ENCODE measurements at regions not wholly inside any gene's neighbourhood (a gene's known extent, or its start where the extent isn't known, plus 50 kb on each side); places are given as distances from the start of the nearest gene placed in this dataset.
"Not testable (repeated sequence)": the region's sequence is repeated elsewhere in the genome, so short reads cannot be mapped to it uniquely, and the experiment has no call there.

- FAIRE-seq: peak; percentile 63
- DNase-seq (ENCODE audit: extremely low spot score, insufficient read length, low read depth): no peak
These were observed 168.1 kb upstream of the DAAM1 start for GRCh38 chr14:59020382-59020781.

GRCh38 chr14:59022144-59022543 is 166.3 kb upstream of the DAAM1 start:
- DNase-seq (ENCODE audit: extremely low spot score, insufficient read length, low read depth) (no peak), FAIRE-seq (no peak)

DNA sequence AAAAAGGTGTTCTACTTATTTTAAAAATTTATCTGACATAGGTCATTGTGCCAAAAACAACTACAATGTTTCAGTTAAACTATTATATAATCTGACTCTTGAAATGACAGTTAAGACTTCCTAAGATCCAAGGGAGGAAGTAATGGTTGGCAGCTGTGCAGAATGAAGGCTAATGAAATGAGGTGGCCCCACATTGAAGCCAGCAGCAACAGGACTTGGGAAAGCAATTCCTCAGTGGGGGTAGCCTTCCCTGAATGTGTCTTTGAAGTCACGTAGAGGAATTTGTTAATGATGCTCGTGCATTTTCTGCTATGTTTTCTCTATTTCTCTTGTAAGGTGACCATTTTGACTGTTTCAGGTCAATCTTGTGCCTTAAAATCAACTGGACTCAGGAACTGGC is 162.4 kb upstream of the DAAM1 start:
- no peak for DNase-seq (ENCODE audit: extremely low spot score, insufficient read length, low read depth)

DNA sequence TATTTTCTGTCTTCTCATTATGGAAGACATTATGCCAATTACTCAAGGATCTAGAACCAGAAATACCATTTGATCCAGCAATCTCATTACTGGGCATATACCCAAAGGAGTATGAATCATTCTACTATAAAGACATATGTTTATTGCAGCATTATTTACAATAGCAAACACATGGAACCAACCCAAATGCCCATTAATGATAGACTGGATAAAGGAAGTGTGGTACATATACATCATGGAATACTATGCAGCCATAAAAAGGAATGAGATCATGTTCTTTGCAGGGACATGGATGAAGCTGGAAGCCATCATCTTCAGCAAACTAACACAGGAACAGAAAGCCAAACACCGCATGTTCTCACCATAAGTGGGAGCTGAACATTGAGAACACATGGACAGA is 161.8 kb upstream of the DAAM1 start:
- FAIRE-seq; DNase-seq (ENCODE audit: extremely low spot score, insufficient read length, low read depth): not testable (repeated sequence)

More for the DNA sequence above, 162.4 kb upstream of the DAAM1 start:
- FAIRE-seq: no peak

- peak; percentile 91 for FAIRE-seq
- DNase-seq (ENCODE audit: extremely low spot score, insufficient read length, low read depth): peak; percentile 32
These were observed 159.8 kb upstream of the DAAM1 start for GRCh38 chr14:59028476-59029202.

- no peak for DNase-seq (ENCODE audit: extremely low spot score, insufficient read length, low read depth)
- FAIRE-seq: no peak
These were observed 155.6 kb upstream of the DAAM1 start for GRCh38 chr14:59032826-59033225.

DNA sequence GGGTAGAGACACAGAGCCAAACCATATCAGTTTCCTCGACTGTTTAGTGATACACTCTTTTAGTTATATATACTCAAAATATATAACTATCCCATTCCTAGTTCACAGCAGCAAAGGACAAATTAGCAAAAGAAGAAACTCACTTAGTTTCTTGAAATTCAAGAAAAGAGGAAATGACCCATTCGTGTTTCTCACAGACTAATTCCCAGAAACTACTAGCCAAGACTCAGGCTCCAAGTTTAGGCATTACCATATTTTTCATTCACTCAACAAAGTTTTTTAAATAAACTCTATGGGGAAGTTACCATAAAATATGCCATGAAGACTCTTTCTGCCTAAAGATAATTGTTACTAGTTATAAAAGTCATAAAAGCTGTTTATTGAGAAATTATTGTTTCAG is 152.3 kb upstream of the DAAM1 start:
- FAIRE-seq: no peak

GRCh38 chr14:59037086-59037485 is 151.4 kb upstream of the DAAM1 start:
- FAIRE-seq: no peak
- no peak for DNase-seq (ENCODE audit: extremely low spot score, insufficient read length, low read depth)

More for the DNA sequence above, 152.3 kb upstream of the DAAM1 start:
- no peak for DNase-seq (ENCODE audit: extremely low spot score, insufficient read length, low read depth)

DNA sequence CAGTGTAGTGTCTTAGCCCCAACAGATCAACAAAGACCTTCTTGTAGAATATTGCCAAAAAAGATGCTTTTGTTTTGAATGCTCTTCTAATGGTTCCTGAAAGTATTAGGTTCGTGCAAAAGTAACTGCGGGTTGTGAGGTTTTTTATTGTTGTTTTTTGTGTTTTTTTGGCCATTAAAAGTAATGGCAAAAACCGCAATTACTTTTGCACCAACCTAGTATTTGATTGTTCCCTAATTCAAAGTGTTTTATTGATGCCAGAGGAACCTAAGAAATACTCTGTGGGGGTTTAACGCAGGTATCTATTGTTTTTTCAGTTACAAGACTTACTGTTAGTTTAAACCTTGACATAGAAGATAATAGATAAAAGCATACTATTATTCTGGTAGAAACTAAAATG is 150.8 kb upstream of the DAAM1 start:
- DNase-seq (ENCODE audit: extremely low spot score, insufficient read length, low read depth) (no peak), FAIRE-seq (no peak)

- FAIRE-seq (no peak), DNase-seq (ENCODE audit: extremely low spot score, insufficient read length, low read depth) (no peak)
These were observed 149.7 kb upstream of the DAAM1 start for GRCh38 chr14:59038746-59039145.

DNA sequence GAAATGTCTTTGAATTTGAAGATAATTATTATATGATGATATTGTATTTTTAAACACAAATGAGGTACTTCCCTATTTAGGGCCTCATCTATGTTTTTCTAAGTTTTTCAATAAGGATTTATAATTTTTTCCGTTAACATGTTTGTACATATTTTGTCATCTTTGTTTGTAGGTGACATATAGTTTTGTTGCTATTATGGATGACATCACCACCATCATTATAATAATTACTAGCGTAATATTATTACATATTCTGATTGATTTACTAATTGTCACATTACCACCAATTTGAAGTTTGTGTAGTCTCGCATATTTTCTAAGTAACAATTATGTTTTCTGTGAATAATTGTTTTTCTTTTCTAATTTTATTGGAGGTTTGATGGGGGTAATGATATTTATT is 147.2 kb upstream of the DAAM1 start:
- FAIRE-seq (no peak), DNase-seq (ENCODE audit: extremely low spot score, insufficient read length, low read depth) (no peak)

DNA sequence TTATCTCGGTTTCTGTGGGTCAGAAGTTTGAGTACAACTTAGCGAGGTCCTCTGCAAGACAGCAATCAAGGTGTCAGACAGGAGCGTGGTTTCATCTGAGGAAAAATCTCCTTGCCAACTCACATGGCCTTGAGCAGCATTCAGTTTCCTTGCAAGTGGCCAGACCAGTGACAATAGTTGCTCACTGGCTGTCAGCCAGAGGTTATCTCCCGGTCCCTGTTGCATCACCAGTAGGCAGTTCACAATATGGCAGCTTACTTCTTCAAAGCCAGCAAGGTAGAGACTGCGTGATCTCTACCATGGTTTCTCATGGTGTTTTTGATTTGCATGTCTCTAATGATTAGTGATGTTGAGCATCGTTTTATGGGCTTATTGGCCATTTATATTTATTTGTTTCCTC is 143.8 kb upstream of the DAAM1 start:
- FAIRE-seq (no peak), DNase-seq (ENCODE audit: extremely low spot score, insufficient read length, low read depth) (no peak)

- FAIRE-seq (no peak), DNase-seq (ENCODE audit: extremely low spot score, insufficient read length, low read depth) (no peak)
These were observed 141.7 kb upstream of the DAAM1 start for GRCh38 chr14:59046746-59047145.

GRCh38 chr14:59055006-59055405 is 133.5 kb upstream of the DAAM1 start:
- FAIRE-seq: no peak

DNA sequence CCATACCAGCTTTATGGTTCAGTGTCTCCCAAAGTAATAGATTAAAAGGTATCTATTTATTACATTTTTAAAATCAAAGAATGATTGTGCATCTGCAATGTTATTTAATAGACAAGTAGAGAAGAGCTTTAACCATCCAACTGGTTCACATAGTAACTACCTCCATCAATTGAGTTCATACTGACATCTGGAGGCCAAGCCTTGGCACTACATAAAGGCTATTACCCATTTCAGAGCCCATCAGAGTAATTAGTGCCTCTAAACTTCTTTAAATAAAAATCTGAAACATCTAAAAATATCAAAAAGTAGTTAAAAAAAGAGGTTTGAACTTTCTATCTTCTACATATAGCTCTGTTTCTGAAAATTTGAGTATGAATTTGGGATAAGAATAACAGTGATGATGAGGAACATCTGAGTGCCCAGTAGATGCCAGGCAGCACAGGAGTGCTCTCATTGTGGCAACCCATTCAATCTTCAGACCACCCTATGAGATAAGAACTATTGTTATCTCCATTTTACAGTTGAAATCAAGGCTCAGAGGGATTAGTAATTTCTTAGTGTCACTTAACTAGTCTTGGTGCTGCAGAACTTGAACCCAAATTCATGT is 132.9 kb upstream of the DAAM1 start:
- FAIRE-seq: peak; percentile 83

More at GRCh38 chr14:59055006-59055405, 133.5 kb upstream of the DAAM1 start:
- no peak for DNase-seq (ENCODE audit: extremely low spot score, insufficient read length, low read depth)

GRCh38 chr14:59057551-59057950 is 130.9 kb upstream of the DAAM1 start:
- DNase-seq (ENCODE audit: extremely low spot score, insufficient read length, low read depth) (no peak), FAIRE-seq (no peak)

More for the DNA sequence above, 132.9 kb upstream of the DAAM1 start:
- DNase-seq (ENCODE audit: extremely low spot score, insufficient read length, low read depth): peak; percentile 50

DNA sequence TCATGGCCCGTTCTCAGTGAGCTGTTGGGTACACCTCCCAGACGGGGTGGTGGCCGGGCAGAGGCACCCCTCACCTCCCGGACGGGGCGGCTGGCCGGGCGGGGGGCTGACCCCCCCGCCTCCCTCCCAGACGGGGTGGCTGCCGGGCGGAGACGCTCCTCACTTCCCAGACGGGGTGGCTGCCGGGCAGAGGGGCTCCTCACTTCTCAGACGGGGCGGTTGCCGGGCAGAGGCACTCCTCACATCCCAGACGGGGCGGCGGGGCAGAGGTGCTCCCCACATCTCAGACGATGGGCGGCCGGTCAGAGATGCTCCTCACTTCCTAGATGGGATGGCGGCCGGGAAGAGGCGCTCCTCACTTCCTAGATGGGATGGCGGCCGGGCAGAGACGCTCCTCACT is 129.7 kb upstream of the DAAM1 start:
- FAIRE-seq; DNase-seq (ENCODE audit: extremely low spot score, insufficient read length, low read depth): not testable (repeated sequence)

GRCh38 chr14:59060841-59061240 is 127.6 kb upstream of the DAAM1 start:
- FAIRE-seq (no peak), DNase-seq (ENCODE audit: extremely low spot score, insufficient read length, low read depth) (no peak)

DNA sequence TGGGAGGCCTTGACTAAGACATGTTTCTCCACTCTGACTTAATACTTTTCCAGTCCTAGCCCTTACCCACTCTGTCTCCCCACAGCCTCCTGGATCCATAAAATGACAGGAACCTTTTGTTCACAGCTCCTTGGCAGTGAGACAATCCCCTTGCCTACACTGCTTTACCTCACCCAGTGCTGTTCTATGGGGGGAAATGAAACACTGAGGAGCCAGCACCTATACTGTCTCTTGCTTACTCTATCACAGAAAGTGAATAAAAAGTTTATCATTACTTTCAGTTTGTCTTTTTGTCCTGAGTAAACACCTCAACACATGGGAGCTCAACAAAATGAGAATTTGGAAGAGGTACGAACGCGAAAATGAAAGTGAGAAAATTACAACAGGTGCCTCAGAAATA is 127.2 kb upstream of the DAAM1 start:
- FAIRE-seq (no peak), DNase-seq (ENCODE audit: extremely low spot score, insufficient read length, low read depth) (no peak)

DNA sequence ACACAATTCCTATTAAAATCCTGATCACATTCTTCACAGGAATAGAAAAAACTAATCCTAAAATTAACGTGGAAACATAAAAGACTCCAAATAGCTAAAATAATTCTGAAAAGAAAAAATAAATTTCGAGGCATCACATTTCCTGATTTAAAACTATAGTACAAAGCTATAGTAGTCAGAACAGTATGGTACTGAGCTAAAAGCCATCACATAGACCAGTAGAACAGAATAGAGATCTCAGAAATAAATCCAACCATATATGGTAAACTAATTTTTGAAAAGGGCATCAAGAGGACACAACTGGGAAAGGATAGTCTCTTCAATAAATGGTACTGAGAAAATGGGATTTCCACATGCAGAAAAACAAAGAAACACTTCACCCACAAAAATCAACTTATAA is 125.2 kb upstream of the DAAM1 start:
- FAIRE-seq: no peak
- no peak for DNase-seq (ENCODE audit: extremely low spot score, insufficient read length, low read depth)

- no peak for DNase-seq (ENCODE audit: extremely low spot score, insufficient read length, low read depth)
- FAIRE-seq: no peak
These were observed 121.2 kb upstream of the DAAM1 start for GRCh38 chr14:59067127-59067894.
